Peyer's patch (tissue), 4 donors: ENCODE measurements at regions not wholly inside any gene's neighbourhood (a gene's known extent, or its start where the extent isn't known, plus 50 kb on each side); places are given as distances from the start of the nearest gene placed in this dataset.

ENCODE experiments used
- POLR2A ChIP-seq, 2 donors: fragments of 450-650 bp; IDR thresholded peaks; one replicate each; pipeline ENCODE4 v1.5.1; 2017; ENCODE audit warnings: antibody characterized with exemption in 2 of 2, mild to moderate bottlenecking in 2 of 2, moderate library complexity in 2 of 2
- TF ChIP-seq, protein P1 (sequence below), 6 experiments: fragments of 450-650 bp in 4 of 6; fragments of 200-600 bp in 2 of 6; sonication (generic) in 1 of 6; IDR thresholded peaks; one replicate each; pipeline ENCODE4 v1.5.1; 2017 to 2019; ENCODE audit warnings: antibody characterized with exemption in 6 of 6, mild to moderate bottlenecking in 3 of 6, moderate library complexity in 1 of 6

DNA sequence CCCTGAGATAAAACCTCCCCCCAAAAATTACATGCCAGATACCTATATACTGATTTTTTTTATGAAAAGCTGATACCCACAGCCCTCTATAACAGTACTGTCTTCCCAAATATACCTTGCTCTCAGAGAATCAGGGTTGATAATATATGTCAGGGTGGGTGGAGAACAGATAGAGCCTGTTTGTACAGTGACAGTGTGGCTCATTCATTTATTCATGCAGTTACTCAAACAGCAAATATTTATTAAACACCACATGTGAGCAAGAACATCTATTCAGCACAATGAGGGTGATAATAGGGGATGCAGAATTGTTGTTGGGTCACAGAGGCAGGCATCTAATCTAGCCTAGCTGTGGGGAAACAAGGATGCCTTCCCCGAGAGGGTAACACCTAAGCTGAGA, 334.2 kb downstream of the MAFB start:
- TF ChIP-seq, protein P1, sequence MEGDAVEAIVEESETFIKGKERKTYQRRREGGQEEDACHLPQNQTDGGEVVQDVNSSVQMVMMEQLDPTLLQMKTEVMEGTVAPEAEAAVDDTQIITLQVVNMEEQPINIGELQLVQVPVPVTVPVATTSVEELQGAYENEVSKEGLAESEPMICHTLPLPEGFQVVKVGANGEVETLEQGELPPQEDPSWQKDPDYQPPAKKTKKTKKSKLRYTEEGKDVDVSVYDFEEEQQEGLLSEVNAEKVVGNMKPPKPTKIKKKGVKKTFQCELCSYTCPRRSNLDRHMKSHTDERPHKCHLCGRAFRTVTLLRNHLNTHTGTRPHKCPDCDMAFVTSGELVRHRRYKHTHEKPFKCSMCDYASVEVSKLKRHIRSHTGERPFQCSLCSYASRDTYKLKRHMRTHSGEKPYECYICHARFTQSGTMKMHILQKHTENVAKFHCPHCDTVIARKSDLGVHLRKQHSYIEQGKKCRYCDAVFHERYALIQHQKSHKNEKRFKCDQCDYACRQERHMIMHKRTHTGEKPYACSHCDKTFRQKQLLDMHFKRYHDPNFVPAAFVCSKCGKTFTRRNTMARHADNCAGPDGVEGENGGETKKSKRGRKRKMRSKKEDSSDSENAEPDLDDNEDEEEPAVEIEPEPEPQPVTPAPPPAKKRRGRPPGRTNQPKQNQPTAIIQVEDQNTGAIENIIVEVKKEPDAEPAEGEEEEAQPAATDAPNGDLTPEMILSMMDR (IDR thresholded peaks at IDR 0.05), result no peak
- TF ChIP-seq POLR2A (IDR thresholded peaks at IDR 0.05), result no peak
